Caco-2 (cell line): ENCODE measurements at regions not wholly inside any gene's neighbourhood (a gene's known extent, or its start where the extent isn't known, plus 50 kb on each side); places are given as distances from the start of the nearest gene placed in this dataset.

Experiments
- BruUV-seq: library from RNA; stranded (reverse); fragments of 400-500 nt; replicated peaks from 2 replicates; lab custom pipeline; 2021; lab: Mats Ljungman, UMichigan
- CTCF ChIA-PET: fragments of 300-600 bp; sonication (Branson Sonifier 250); formaldehyde crosslinking; loops from one replicate; lab custom pipeline; 2022; ENCODE audit warnings: antibody characterized with exemption; lab: Charles Lee
- POLR2A ChIA-PET: fragments of 300-600 bp; sonication (Branson Sonifier 250); formaldehyde crosslinking; loops from one replicate; lab custom pipeline; 2022; ENCODE audit warnings: antibody characterized with exemption; lab: Charles Lee
- DNase-seq, 2 experiments: peaks; one replicate each; pipeline versions ENCODE4 v3.0.0 to v3.0.0-alpha.2; 2020 to 2022
- H3K27me3 ChIP-seq: replicated peaks from 2 replicates; pipeline ENCODE4 v1.6.0; 2011; ENCODE audit warnings: low read length; ENCODE audit not compliant: control insufficient read depth, insufficient read depth
- H3K36me3 ChIP-seq: 2 replicates; pipeline ENCODE4 v1.5.1; 2011; ENCODE audit warnings: low read length; ENCODE audit not compliant: control insufficient read depth, insufficient read depth
- H3K4me1 ChIP-seq: fragments of 250-450 bp; sonication (Bioruptor Pico); 2 replicates; pipeline ENCODE4 v1.5.1; 2020; ENCODE audit warnings: mild to moderate bottlenecking
- H3K4me3 ChIP-seq: 2 replicates; pipeline ENCODE4 v1.5.1; 2011; ENCODE audit warnings: low read depth, mild to moderate bottlenecking, control low read depth, low read length
- H3K9me3 ChIP-seq: fragments of 250-450 bp; sonication (Bioruptor Pico); 2 replicates; pipeline ENCODE4 v1.5.1; 2020; ENCODE audit warnings: mild to moderate bottlenecking, moderate library complexity
- H3K27ac Mint-ChIP-seq: one replicate; pipeline ENCODE4 v1.8.0; 2022; ENCODE audit warnings: mixed read lengths; ENCODE audit not compliant: unreplicated experiment
- H3K27me3 Mint-ChIP-seq: one replicate; pipeline ENCODE4 v1.8.0; 2022; ENCODE audit warnings: mixed read lengths; ENCODE audit not compliant: insufficient read depth, unreplicated experiment
- H3K36me3 Mint-ChIP-seq: one replicate; pipeline ENCODE4 v1.8.0; 2022; ENCODE audit warnings: mild to moderate bottlenecking, mixed read lengths; ENCODE audit not compliant: insufficient read depth, unreplicated experiment
- H3K4me1 Mint-ChIP-seq: one replicate; pipeline ENCODE4 v1.8.0; 2022; ENCODE audit warnings: low read depth, mixed read lengths; ENCODE audit not compliant: unreplicated experiment
- H3K4me3 Mint-ChIP-seq: one replicate; pipeline ENCODE4 v1.8.0; 2022; ENCODE audit warnings: mild to moderate bottlenecking, moderate library complexity, mixed read lengths; ENCODE audit not compliant: unreplicated experiment
- H3K9me3 Mint-ChIP-seq: one replicate; pipeline ENCODE4 v1.8.0; 2022; ENCODE audit warnings: mixed read lengths; ENCODE audit not compliant: unreplicated experiment
- intact Hi-C: fragments of 100-400 bp; cut with micrococcal nuclease; formaldehyde crosslinking; loops from one replicate; pipeline ENCODE4 v1.10.0; 2022; ENCODE audit not compliant: unreplicated experiment
- TF ChIP-seq, protein P1 (sequence below), 2 experiments: fragments of 200-600 bp in 1 of 2; IDR thresholded peaks; 1 replicate in 1 of 2; 2 replicates in 1 of 2; pipeline versions ENCODE4 v1.5.1 to v1.8.0; 2011 to 2022; ENCODE audit warnings: antibody characterized with exemption in 1 of 2, control low read depth in 1 of 2, inconsistent platforms in 1 of 2, low read depth in 1 of 2, low read length in 1 of 2, mild to moderate bottlenecking in 1 of 2, moderate library complexity in 1 of 2; ENCODE audit not compliant: insufficient read depth in 1 of 2, severe bottlenecking in 1 of 2, unreplicated experiment in 1 of 2

DNA sequence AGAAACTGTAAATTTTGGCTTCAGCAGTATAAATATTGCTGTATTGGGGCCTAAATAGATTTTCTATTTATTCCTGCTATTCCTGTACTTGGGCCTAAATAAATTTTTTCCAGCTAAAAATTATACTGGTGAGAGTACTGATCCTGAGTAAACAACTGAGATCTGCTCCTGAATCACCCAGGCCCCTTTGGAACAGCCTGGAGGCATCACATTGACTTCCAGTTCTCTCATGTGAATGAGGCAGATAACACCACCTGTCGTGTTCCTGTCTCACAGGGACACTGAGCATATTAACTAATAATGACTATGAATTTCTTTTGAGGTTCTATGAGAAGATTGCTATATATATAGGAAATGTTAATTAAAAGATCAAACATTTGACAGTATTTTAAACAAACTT is 119.5 kb upstream of the PLCXD3 start:
- ChIA-PET CTCF (no interaction called here), POLR2A (no interaction called here)
- Histone ChIP-seq H3K36me3 (no peaks in the 10 kb centered on the region), H3K4me1 (no peaks in the 10 kb centered on the region), H3K27me3 (no peaks in the 10 kb centered on the region), H3K4me3 (no peak overlapping the region), H3K9me3 (no peaks in the 10 kb centered on the region)
- no peak for DNase-seq
- no peaks in the 10 kb centered on the region for H3K4me1 Mint-ChIP-seq
- intact Hi-C loops, result no loop called here
- no peaks in the 10 kb centered on the region for H3K27me3 Mint-ChIP-seq
- no peak overlapping the region for H3K4me3 Mint-ChIP-seq
- no TSS peak for BruUV-seq
- H3K27ac Mint-ChIP-seq, result no peak overlapping the region
- no peaks in the 10 kb centered on the region for H3K9me3 Mint-ChIP-seq
- no peaks in the 10 kb centered on the region for H3K36me3 Mint-ChIP-seq
- TF ChIP-seq, protein P1, sequence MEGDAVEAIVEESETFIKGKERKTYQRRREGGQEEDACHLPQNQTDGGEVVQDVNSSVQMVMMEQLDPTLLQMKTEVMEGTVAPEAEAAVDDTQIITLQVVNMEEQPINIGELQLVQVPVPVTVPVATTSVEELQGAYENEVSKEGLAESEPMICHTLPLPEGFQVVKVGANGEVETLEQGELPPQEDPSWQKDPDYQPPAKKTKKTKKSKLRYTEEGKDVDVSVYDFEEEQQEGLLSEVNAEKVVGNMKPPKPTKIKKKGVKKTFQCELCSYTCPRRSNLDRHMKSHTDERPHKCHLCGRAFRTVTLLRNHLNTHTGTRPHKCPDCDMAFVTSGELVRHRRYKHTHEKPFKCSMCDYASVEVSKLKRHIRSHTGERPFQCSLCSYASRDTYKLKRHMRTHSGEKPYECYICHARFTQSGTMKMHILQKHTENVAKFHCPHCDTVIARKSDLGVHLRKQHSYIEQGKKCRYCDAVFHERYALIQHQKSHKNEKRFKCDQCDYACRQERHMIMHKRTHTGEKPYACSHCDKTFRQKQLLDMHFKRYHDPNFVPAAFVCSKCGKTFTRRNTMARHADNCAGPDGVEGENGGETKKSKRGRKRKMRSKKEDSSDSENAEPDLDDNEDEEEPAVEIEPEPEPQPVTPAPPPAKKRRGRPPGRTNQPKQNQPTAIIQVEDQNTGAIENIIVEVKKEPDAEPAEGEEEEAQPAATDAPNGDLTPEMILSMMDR (IDR thresholded peaks at IDR 0.05; ENCODE audit: insufficient read depth in 1 of 2, low read depth in 1 of 2, low read length in 1 of 2, severe bottlenecking in 1 of 2, unreplicated experiment in 1 of 2), result no peak

DNA sequence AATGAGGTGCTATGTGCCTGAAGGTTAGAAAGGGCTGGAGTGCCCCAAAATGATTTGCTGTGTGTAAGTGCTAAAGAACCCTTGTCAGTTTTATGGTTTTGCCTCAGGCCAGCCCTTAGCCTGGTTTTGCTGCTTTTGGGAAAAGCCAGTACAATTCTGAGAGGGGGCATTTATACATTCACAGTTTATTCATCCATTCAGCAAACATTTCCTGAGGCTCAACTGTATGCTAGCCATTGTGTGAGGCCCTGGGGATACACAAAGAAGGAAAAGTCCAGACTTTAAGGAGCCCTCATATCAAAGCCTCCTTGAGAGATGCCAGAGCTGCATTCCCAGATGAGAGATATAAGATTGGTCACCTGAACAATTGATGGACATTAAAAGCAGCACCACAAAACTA is 115.2 kb upstream of the PLCXD3 start:
- H3K36me3 ChIP-seq, result no peaks in the 10 kb centered on the region
- no peak overlapping the region for H3K4me3 Mint-ChIP-seq
- H3K4me3 ChIP-seq, result no peak overlapping the region
- H3K9me3 ChIP-seq, result peaks cover 3% of the 10 kb centered on the region; the same call in 1 of the 2 replicates
- no peaks in the 10 kb centered on the region for H3K9me3 Mint-ChIP-seq
- TF ChIP-seq, protein P1 (IDR thresholded peaks at IDR 0.05; ENCODE audit: insufficient read depth in 1 of 2, low read depth in 1 of 2, low read length in 1 of 2, severe bottlenecking in 1 of 2, unreplicated experiment in 1 of 2), result no peak
- no TSS peak for BruUV-seq
- H3K4me1 Mint-ChIP-seq, result no peaks in the 10 kb centered on the region
- no peaks in the 10 kb centered on the region for H3K27me3 ChIP-seq
- no peaks in the 10 kb centered on the region for H3K27me3 Mint-ChIP-seq
- no peak overlapping the region for H3K27ac Mint-ChIP-seq
- H3K36me3 Mint-ChIP-seq, result no peaks in the 10 kb centered on the region
- ChIA-PET POLR2A (no interaction called here), CTCF (no interaction called here)
- peak in 1 of 2 experiments; percentile 34 for DNase-seq
- intact Hi-C loops, result no loop called here
- H3K4me1 ChIP-seq, result no peaks in the 10 kb centered on the region

DNA sequence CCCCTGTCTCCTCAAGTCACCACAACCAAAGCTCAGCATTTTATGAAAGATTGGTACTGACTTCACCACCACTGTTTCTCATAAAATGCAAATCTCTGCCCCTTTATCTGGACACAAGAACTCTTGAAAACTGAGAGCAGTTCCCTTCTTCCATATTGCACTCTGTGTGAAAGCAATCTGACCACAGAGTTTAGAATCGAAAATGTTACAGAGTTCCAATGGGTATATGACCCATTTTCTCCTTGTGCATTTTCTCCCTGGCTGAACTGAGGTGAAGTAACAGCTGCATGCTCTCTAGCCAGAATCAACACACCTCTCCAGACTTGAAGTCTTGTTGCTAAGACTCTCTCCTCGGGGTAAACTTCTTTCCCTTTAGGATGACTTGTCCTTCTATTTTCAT is 111.0 kb upstream of the PLCXD3 start:
- H3K27ac Mint-ChIP-seq, result no peak overlapping the region
- H3K9me3 Mint-ChIP-seq, result no peaks in the 10 kb centered on the region
- H3K4me3 ChIP-seq, result no peak overlapping the region
- no peak overlapping the region for H3K4me3 Mint-ChIP-seq
- intact Hi-C loops, result loop anchor here (5.0 kb wide), 1 partner anchor 94 kb away; no protein-coding TSS in a partner anchor
- no peaks in the 10 kb centered on the region for H3K4me1 Mint-ChIP-seq
- no peaks in the 10 kb centered on the region for H3K36me3 ChIP-seq
- ChIA-PET POLR2A (no interaction called here), CTCF (no interaction called here)
- no peaks in the 10 kb centered on the region for H3K27me3 Mint-ChIP-seq
- H3K36me3 Mint-ChIP-seq, result no peaks in the 10 kb centered on the region
- peaks cover 3% of the 10 kb centered on the region; the same call in 1 of the 2 replicates for H3K9me3 ChIP-seq
- TF ChIP-seq, protein P1 (IDR thresholded peaks at IDR 0.05; ENCODE audit: insufficient read depth in 1 of 2, low read depth in 1 of 2, low read length in 1 of 2, severe bottlenecking in 1 of 2, unreplicated experiment in 1 of 2), result no peak
- BruUV-seq, result no TSS peak
- H3K4me1 ChIP-seq, result no peaks in the 10 kb centered on the region
- DNase-seq, result no peak
- H3K27me3 ChIP-seq, result no peaks in the 10 kb centered on the region
